ENCODE measurements at regions not wholly inside any gene's neighbourhood (a gene's known extent, or its start where the extent isn't known, plus 50 kb on each side); places are given as distances from the start of the nearest gene placed in this dataset.
"Not testable (repeated sequence)": the region's sequence is repeated elsewhere in the genome, so short reads cannot be mapped to it uniquely, and the experiment has no call there.

DNA sequence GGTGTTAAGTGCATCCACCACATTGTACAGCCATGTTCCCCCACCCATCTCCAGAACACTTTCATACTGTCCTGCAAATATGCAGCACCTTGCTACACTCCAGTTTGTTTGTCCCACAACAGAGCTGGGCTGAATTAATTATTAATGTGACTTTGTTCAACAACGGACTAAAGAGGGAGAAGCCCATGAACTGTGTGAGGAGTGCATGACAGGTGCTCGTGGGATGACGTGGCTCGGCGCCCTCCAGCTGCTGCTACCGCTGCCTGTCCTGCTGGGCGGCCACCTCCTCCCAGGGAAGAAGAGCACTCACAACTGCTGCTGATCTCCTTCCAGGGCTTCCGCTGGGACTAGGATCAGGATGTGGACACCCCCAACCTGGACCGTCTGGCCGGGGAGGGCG, 111.2 kb upstream of the DEFB108B start:
- not testable (repeated sequence) for H3K36me3 ChIP-seq (ENCODE audit: control insufficient read depth, insufficient read depth, low read length); H3K4me3 ChIP-seq (ENCODE audit: low read depth, low read length); H3K4me1 ChIP-seq (ENCODE audit: control insufficient read depth, insufficient read depth, low read length); H3K27ac ChIP-seq (ENCODE audit: low read depth, low read length); H3K9ac ChIP-seq (ENCODE audit: low read length); H3K9me3 ChIP-seq (ENCODE audit: control insufficient read depth, insufficient read depth, low read depth, low read length); H3K27me3 ChIP-seq (ENCODE audit: control insufficient read depth, insufficient read depth, low read length)

GRCh38 chr11:71723991-71724390, 109.0 kb upstream of the DEFB108B start:
- H3K4me1 ChIP-seq (ENCODE audit: control insufficient read depth, insufficient read depth, low read length); H3K9ac ChIP-seq (ENCODE audit: low read length); H3K27ac ChIP-seq (ENCODE audit: low read depth, low read length); H3K9me3 ChIP-seq (ENCODE audit: control insufficient read depth, insufficient read depth, low read depth, low read length); H3K36me3 ChIP-seq (ENCODE audit: control insufficient read depth, insufficient read depth, low read length); H3K27me3 ChIP-seq (ENCODE audit: control insufficient read depth, insufficient read depth, low read length); H3K4me3 ChIP-seq (ENCODE audit: low read depth, low read length): not testable (repeated sequence)

- not testable (repeated sequence) for H3K9me3 ChIP-seq (ENCODE audit: control insufficient read depth, insufficient read depth, low read depth, low read length); H3K27me3 ChIP-seq (ENCODE audit: control insufficient read depth, insufficient read depth, low read length); H3K36me3 ChIP-seq (ENCODE audit: control insufficient read depth, insufficient read depth, low read length); H3K4me3 ChIP-seq (ENCODE audit: low read depth, low read length); H3K27ac ChIP-seq (ENCODE audit: low read depth, low read length); H3K4me1 ChIP-seq (ENCODE audit: control insufficient read depth, insufficient read depth, low read length); H3K9ac ChIP-seq (ENCODE audit: low read length)
Measured at GRCh38 chr11:71730748-71731147, 102.3 kb upstream of the DEFB108B start.

DNA sequence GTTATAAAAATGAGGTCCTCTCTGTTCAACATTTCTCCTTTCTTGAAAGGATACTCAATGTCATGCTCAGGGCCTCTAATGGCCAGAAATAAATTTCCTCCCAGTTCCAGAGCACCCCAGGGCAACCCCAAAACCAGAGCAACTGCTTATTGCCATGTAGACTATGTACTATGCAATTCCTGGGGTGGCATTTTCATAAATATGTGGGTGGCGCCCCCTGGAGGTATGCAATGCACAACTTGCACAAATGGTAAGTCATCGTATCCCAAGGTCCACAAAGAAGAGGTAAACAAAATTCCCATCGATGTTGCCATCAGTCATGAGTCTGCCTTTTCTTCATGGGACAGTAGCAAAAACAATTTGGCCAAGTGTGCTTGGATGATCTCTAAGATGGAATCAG, 98.6 kb upstream of the DEFB108B start:
- H3K27ac ChIP-seq (ENCODE audit: low read depth, low read length); H3K9ac ChIP-seq (ENCODE audit: low read length); H3K27me3 ChIP-seq (ENCODE audit: control insufficient read depth, insufficient read depth, low read length); H3K4me3 ChIP-seq (ENCODE audit: low read depth, low read length); H3K36me3 ChIP-seq (ENCODE audit: control insufficient read depth, insufficient read depth, low read length); H3K4me1 ChIP-seq (ENCODE audit: control insufficient read depth, insufficient read depth, low read length); H3K9me3 ChIP-seq (ENCODE audit: control insufficient read depth, insufficient read depth, low read depth, low read length): not testable (repeated sequence)

- H3K27me3 ChIP-seq (ENCODE audit: control insufficient read depth, insufficient read depth, low read length); H3K27ac ChIP-seq (ENCODE audit: low read depth, low read length); H3K9ac ChIP-seq (ENCODE audit: low read length); H3K4me1 ChIP-seq (ENCODE audit: control insufficient read depth, insufficient read depth, low read length); H3K9me3 ChIP-seq (ENCODE audit: control insufficient read depth, insufficient read depth, low read depth, low read length); H3K4me3 ChIP-seq (ENCODE audit: low read depth, low read length); H3K36me3 ChIP-seq (ENCODE audit: control insufficient read depth, insufficient read depth, low read length): not testable (repeated sequence)
Measured at GRCh38 chr11:71738317-71738716, 94.7 kb upstream of the DEFB108B start.

DNA sequence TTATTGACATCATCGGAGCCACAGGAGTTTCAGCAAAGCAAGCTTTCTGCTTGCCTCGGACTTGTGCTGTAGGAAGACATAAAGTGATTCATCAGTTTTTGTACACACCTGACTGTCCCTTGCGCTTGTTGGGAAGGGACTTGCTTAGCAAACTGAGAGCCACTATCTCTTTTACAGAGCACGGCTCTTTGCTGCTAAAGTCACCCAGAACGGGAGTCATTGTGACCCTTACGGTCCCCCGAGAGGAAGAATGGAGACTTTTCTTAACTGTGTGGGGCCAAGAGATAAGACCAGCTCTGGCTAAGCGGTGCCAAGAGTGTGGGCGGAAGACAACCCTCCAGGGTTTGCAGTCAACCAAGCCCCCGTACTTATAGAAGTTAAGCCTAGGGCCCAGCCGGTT, 89.6 kb upstream of the DEFB108B start:
- not testable (repeated sequence) for H3K9ac ChIP-seq (ENCODE audit: low read length); H3K4me1 ChIP-seq (ENCODE audit: control insufficient read depth, insufficient read depth, low read length); H3K4me3 ChIP-seq (ENCODE audit: low read depth, low read length); H3K27me3 ChIP-seq (ENCODE audit: control insufficient read depth, insufficient read depth, low read length); H3K27ac ChIP-seq (ENCODE audit: low read depth, low read length); H3K36me3 ChIP-seq (ENCODE audit: control insufficient read depth, insufficient read depth, low read length); H3K9me3 ChIP-seq (ENCODE audit: control insufficient read depth, insufficient read depth, low read depth, low read length)

GRCh38 chr11:71745656-71746055, 87.3 kb upstream of the DEFB108B start:
- H3K9me3 ChIP-seq (ENCODE audit: control insufficient read depth, insufficient read depth, low read depth, low read length); H3K27me3 ChIP-seq (ENCODE audit: control insufficient read depth, insufficient read depth, low read length); H3K9ac ChIP-seq (ENCODE audit: low read length); H3K36me3 ChIP-seq (ENCODE audit: control insufficient read depth, insufficient read depth, low read length); H3K4me3 ChIP-seq (ENCODE audit: low read depth, low read length); H3K27ac ChIP-seq (ENCODE audit: low read depth, low read length): not testable (repeated sequence)
- peaks cover 11% of the 10 kb centered on the region for H3K4me1 ChIP-seq (ENCODE audit: control insufficient read depth, insufficient read depth, low read length)

DNA sequence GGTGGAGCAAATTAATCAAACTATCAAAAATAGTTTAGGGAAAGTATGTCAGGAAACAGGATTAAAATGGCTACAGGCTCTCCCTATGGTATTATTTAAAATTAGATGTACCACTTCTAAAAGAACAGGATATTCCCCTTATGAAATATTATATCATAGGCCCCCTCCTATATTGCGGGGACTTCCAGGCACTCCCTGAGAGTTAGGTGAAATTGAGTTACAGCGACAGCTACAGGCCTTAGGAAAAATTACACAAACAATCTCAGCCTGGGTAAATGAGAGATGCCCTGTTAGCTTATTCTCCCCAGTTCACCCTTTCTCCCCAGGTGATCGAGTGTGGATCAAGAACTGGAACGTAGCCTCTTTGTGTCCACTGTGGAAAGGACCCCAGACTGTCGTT, 86.7 kb upstream of the DEFB108B start:
- not testable (repeated sequence) for H3K4me3 ChIP-seq (ENCODE audit: low read depth, low read length); H3K9ac ChIP-seq (ENCODE audit: low read length); H3K9me3 ChIP-seq (ENCODE audit: control insufficient read depth, insufficient read depth, low read depth, low read length); H3K27ac ChIP-seq (ENCODE audit: low read depth, low read length); H3K27me3 ChIP-seq (ENCODE audit: control insufficient read depth, insufficient read depth, low read length); H3K36me3 ChIP-seq (ENCODE audit: control insufficient read depth, insufficient read depth, low read length)
- H3K4me1 ChIP-seq (ENCODE audit: control insufficient read depth, insufficient read depth, low read length), result peaks cover 12% of the 10 kb centered on the region

- H3K9ac ChIP-seq (ENCODE audit: low read length), result peak overlapping the region; percentile 33
- not testable (repeated sequence) for H3K9me3 ChIP-seq (ENCODE audit: control insufficient read depth, insufficient read depth, low read depth, low read length); H3K36me3 ChIP-seq (ENCODE audit: control insufficient read depth, insufficient read depth, low read length); H3K27me3 ChIP-seq (ENCODE audit: control insufficient read depth, insufficient read depth, low read length); H3K4me3 ChIP-seq (ENCODE audit: low read depth, low read length)
- H3K4me1 ChIP-seq (ENCODE audit: control insufficient read depth, insufficient read depth, low read length), result peaks cover 25% of the 10 kb centered on the region
- H3K27ac ChIP-seq (ENCODE audit: low read depth, low read length), result peak overlapping the region; percentile 71; the same call in 1 of the 2 replicates
Measured at GRCh38 chr11:71748965-71749620, 83.9 kb upstream of the DEFB108B start.

- H3K27me3 ChIP-seq (ENCODE audit: control insufficient read depth, insufficient read depth, low read length); H3K4me3 ChIP-seq (ENCODE audit: low read depth, low read length); H3K9me3 ChIP-seq (ENCODE audit: control insufficient read depth, insufficient read depth, low read depth, low read length); H3K36me3 ChIP-seq (ENCODE audit: control insufficient read depth, insufficient read depth, low read length); H3K27ac ChIP-seq (ENCODE audit: low read depth, low read length): not testable (repeated sequence)
- H3K4me1 ChIP-seq (ENCODE audit: control insufficient read depth, insufficient read depth, low read length), result peaks cover 25% of the 10 kb centered on the region
- peak overlapping the region; percentile 34 for H3K9ac ChIP-seq (ENCODE audit: low read length)
Measured at GRCh38 chr11:71750908-71751307, 82.1 kb upstream of the DEFB108B start.

GRCh38 chr11:71764695-71765491, 68.1 kb upstream of the DEFB108B start:
- not testable (repeated sequence) for H3K27ac ChIP-seq (ENCODE audit: low read depth, low read length)

More at GRCh38 chr11:71764695-71765491, 68.1 kb upstream of the DEFB108B start:
- peaks cover 28% of the 10 kb centered on the region for H3K4me1 ChIP-seq (ENCODE audit: control insufficient read depth, insufficient read depth, low read length)
- H3K4me3 ChIP-seq (ENCODE audit: low read depth, low read length); H3K9me3 ChIP-seq (ENCODE audit: control insufficient read depth, insufficient read depth, low read depth, low read length); H3K36me3 ChIP-seq (ENCODE audit: control insufficient read depth, insufficient read depth, low read length); H3K9ac ChIP-seq (ENCODE audit: low read length); H3K27me3 ChIP-seq (ENCODE audit: control insufficient read depth, insufficient read depth, low read length): not testable (repeated sequence)

Measured in HUES6 (cell line).